Neural progenitor cell (in vitro differentiated cells): ENCODE measurements at regions not wholly inside any gene's neighbourhood (a gene's known extent, or its start where the extent isn't known, plus 50 kb on each side); places are given as distances from the start of the nearest gene placed in this dataset.
"Not testable (repeated sequence)": the region's sequence is repeated elsewhere in the genome, so short reads cannot be mapped to it uniquely, and the experiment has no call there.

Experiments used
- CTCF ChIP-seq: fragments of 200-600 bp; sonication (generic); IDR thresholded peaks from 2 replicates; pipeline ENCODE4 v1.5.1; 2017; ENCODE audit warnings: antibody characterized with exemption, mild to moderate bottlenecking
- EZH2phosphoT487 ChIP-seq: fragments of 200-600 bp; sonication (generic); IDR thresholded peaks from 2 replicates; pipeline ENCODE4 v1.6.1; 2017; ENCODE audit warnings: antibody characterized with exemption

- not testable (repeated sequence) for TF ChIP-seq CTCF, EZH2phosphoT487
Measured at GRCh38 chr3:91383100-91383894, 2275.9 kb downstream of the EPHA3 start.
